GM12864 (cell line): ENCODE measurements at regions not wholly inside any gene's neighbourhood (a gene's known extent, or its start where the extent isn't known, plus 50 kb on each side); places are given as distances from the start of the nearest gene placed in this dataset.
"Not testable (repeated sequence)": the region's sequence is repeated elsewhere in the genome, so short reads cannot be mapped to it uniquely, and the experiment has no call there.

ENCODE experiments used
- DNase-seq: peaks from one replicate; pipeline ENCODE4 v3.0.0-alpha.2; 2011; ENCODE audit warnings: low read depth
- H3K4me3 ChIP-seq: 2 replicates; pipeline ENCODE4 v1.5.1; 2011; ENCODE audit warnings: mild to moderate bottlenecking, low read depth, low read length, control low read depth
- CTCF ChIP-seq: IDR thresholded peaks from 2 replicates; pipeline ENCODE4 v1.5.1; 2011; ENCODE audit warnings: low read depth, mild to moderate bottlenecking, moderate library complexity, low read length, control low read depth, inconsistent platforms; ENCODE audit errors: missing control alignments

GRCh38 chr2:41319437-41319836, 728.4 kb upstream of the PKDCC start:
- H3K4me3 ChIP-seq = no peak overlapping the region
- no peak for TF ChIP-seq CTCF
- DNase-seq = no peak

- TF ChIP-seq CTCF = no peak
- DNase-seq = no peak
- no peak overlapping the region for H3K4me3 ChIP-seq
These were observed 727.3 kb upstream of the PKDCC start for GRCh38 chr2:41320491-41320890.

GRCh38 chr2:41321351-41321750, 726.5 kb upstream of the PKDCC start:
- no peak for DNase-seq
- TF ChIP-seq CTCF = no peak
- no peak overlapping the region for H3K4me3 ChIP-seq

GRCh38 chr2:41326851-41327250, 721.0 kb upstream of the PKDCC start:
- TF ChIP-seq CTCF = no peak
- no peak for DNase-seq
- no peak overlapping the region for H3K4me3 ChIP-seq

- H3K4me3 ChIP-seq = no peak overlapping the region
- no peak for TF ChIP-seq CTCF
- DNase-seq = no peak
These were observed 718.8 kb upstream of the PKDCC start for GRCh38 chr2:41329040-41329439.

- no peak for TF ChIP-seq CTCF
- no peak for DNase-seq
- no peak overlapping the region for H3K4me3 ChIP-seq
These were observed 713.7 kb upstream of the PKDCC start for GRCh38 chr2:41334159-41334558.

GRCh38 chr2:41335573-41335972, 712.2 kb upstream of the PKDCC start:
- H3K4me3 ChIP-seq, DNase-seq: not testable (repeated sequence)

GRCh38 chr2:41337956-41338355, 709.9 kb upstream of the PKDCC start:
- no peak overlapping the region for H3K4me3 ChIP-seq
- no peak for DNase-seq
- TF ChIP-seq CTCF = no peak
